Endothelial cell (in vitro differentiated cells): ENCODE measurements at regions not wholly inside any gene's neighbourhood (a gene's known extent, or its start where the extent isn't known, plus 50 kb on each side); places are given as distances from the start of the nearest gene placed in this dataset.

ENCODE experiments used
- DNase-seq: peaks from one replicate; pipeline ENCODE4 v3.0.0; 2021; ENCODE audit warnings: low spot score
- H3K27ac Mint-ChIP-seq: one replicate; pipeline ENCODE4 v1.8.0; 2021; ENCODE audit warnings: mixed read lengths, inconsistent platforms; ENCODE audit not compliant: unreplicated experiment
- H3K27me3 Mint-ChIP-seq: one replicate; pipeline ENCODE4 v1.8.0; 2021; ENCODE audit warnings: mild to moderate bottlenecking, moderate library complexity, mixed read lengths, inconsistent platforms; ENCODE audit not compliant: unreplicated experiment
- H3K36me3 Mint-ChIP-seq: one replicate; pipeline ENCODE4 v1.8.0; 2021; ENCODE audit warnings: mild to moderate bottlenecking, low read depth, mixed read lengths, inconsistent platforms; ENCODE audit not compliant: unreplicated experiment
- H3K4me1 Mint-ChIP-seq: one replicate; pipeline ENCODE4 v1.8.0; 2021; ENCODE audit warnings: mild to moderate bottlenecking, mixed read lengths, inconsistent platforms; ENCODE audit not compliant: unreplicated experiment
- H3K4me3 Mint-ChIP-seq: one replicate; pipeline ENCODE4 v1.8.0; 2021; ENCODE audit warnings: mild to moderate bottlenecking, mixed read lengths, inconsistent platforms; ENCODE audit not compliant: unreplicated experiment
- H3K9me3 Mint-ChIP-seq: one replicate; pipeline ENCODE4 v1.8.0; 2021; ENCODE audit warnings: mixed read lengths, inconsistent platforms; ENCODE audit not compliant: unreplicated experiment
- CTCF ChIP-seq: fragments of 200-600 bp; sonication (generic); IDR thresholded peaks from one replicate; pipeline ENCODE4 v1.5.0; 2021; ENCODE audit warnings: antibody characterized with exemption; ENCODE audit not compliant: unreplicated experiment

GRCh38 chr6:159118924-159119323, 50.3 kb upstream of the FNDC1 start:
- Mint-ChIP-seq H3K36me3 (no peaks in the 10 kb centered on the region), H3K9me3 (no peaks in the 10 kb centered on the region), H3K27ac (no peak overlapping the region), H3K4me1 (no peaks in the 10 kb centered on the region), H3K4me3 (no peak overlapping the region), H3K27me3 (peaks cover 4% of the 10 kb centered on the region)
- TF ChIP-seq CTCF, result no peak
- no peak for DNase-seq

- H3K36me3 Mint-ChIP-seq, result no peaks in the 10 kb centered on the region
Observed at GRCh38 chr6:159117563-159117962, 51.6 kb upstream of the FNDC1 start.

GRCh38 chr6:159117046-159117445, 52.2 kb upstream of the FNDC1 start:
- Mint-ChIP-seq H3K36me3 (no peaks in the 10 kb centered on the region), H3K4me1 (no peaks in the 10 kb centered on the region), H3K9me3 (no peaks in the 10 kb centered on the region), H3K4me3 (no peak overlapping the region), H3K27me3 (peaks cover 6% of the 10 kb centered on the region), H3K27ac (no peak overlapping the region)
- no peak for TF ChIP-seq CTCF
- DNase-seq, result no peak

More at GRCh38 chr6:159117563-159117962, 51.6 kb upstream of the FNDC1 start:
- DNase-seq, result no peak
- peaks cover 4% of the 10 kb centered on the region for H3K27me3 Mint-ChIP-seq
- H3K27ac Mint-ChIP-seq, result no peak overlapping the region
- no peaks in the 10 kb centered on the region for H3K9me3 Mint-ChIP-seq
- H3K4me1 Mint-ChIP-seq, result no peaks in the 10 kb centered on the region
- no peak for TF ChIP-seq CTCF
- H3K4me3 Mint-ChIP-seq, result no peak overlapping the region

- H3K36me3 Mint-ChIP-seq, result no peaks in the 10 kb centered on the region
- no peaks in the 10 kb centered on the region for H3K4me1 Mint-ChIP-seq
- no peaks in the 10 kb centered on the region for H3K9me3 Mint-ChIP-seq
- TF ChIP-seq CTCF, result no peak
- no peak overlapping the region for H3K27ac Mint-ChIP-seq
- peaks cover 6% of the 10 kb centered on the region for H3K27me3 Mint-ChIP-seq
- no peak overlapping the region for H3K4me3 Mint-ChIP-seq
- no peak for DNase-seq
Observed at GRCh38 chr6:159116343-159116742, 52.9 kb upstream of the FNDC1 start.

GRCh38 chr6:159114569-159114968, 54.6 kb upstream of the FNDC1 start:
- DNase-seq, result no peak
- H3K9me3 Mint-ChIP-seq, result no peaks in the 10 kb centered on the region
- H3K36me3 Mint-ChIP-seq, result no peaks in the 10 kb centered on the region
- H3K4me1 Mint-ChIP-seq, result peaks cover 10% of the 10 kb centered on the region
- no peak overlapping the region for H3K27ac Mint-ChIP-seq
- no peak overlapping the region for H3K4me3 Mint-ChIP-seq
- H3K27me3 Mint-ChIP-seq, result peaks cover 8% of the 10 kb centered on the region
- no peak for TF ChIP-seq CTCF
